HG02981 (cell line): ENCODE measurements at regions not wholly inside any gene's neighbourhood (a gene's known extent, or its start where the extent isn't known, plus 50 kb on each side); places are given as distances from the start of the nearest gene placed in this dataset.
A peak's percentile ranks its signal among the peaks of the same experiment; 100 is the strongest.
"Not testable (repeated sequence)": the region's sequence is repeated elsewhere in the genome, so short reads cannot be mapped to it uniquely, and the experiment has no call there.

Source experiments
- ATAC-seq: cut with Tn5 transposase; IDR thresholded peaks from one replicate; pipeline ENCODE4 v1.9.1; 2021; ENCODE audit warnings: mild to moderate bottlenecking, moderate library complexity; ENCODE audit not compliant: unreplicated experiment

DNA sequence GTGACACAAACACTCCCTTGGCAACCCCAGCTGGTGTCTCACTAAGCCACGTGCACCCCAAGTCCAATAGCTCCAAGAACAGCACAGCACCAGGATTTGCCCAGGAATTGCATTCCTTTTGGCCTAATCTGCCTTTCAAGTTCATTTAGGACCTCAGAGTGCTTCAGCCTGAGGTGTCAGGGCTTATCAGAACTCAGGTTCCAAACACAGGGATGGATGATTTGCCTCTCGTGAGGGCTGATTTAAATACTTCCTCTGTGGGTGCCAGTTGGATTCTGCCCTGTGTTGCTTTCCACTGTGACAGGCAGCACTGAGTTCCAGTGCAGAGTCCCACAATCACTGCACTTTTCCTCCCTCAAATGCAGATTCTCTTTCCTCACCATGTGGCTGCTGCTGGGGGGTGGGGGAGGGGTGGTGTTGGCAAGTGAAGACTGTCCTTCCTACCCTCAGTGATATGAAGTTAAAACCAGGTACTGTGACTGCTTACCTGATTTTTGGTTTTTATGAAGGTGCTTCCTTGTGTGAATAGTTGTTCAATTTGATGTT is 204.3 kb upstream of the STAC start:
- ATAC-seq: no peak

DNA sequence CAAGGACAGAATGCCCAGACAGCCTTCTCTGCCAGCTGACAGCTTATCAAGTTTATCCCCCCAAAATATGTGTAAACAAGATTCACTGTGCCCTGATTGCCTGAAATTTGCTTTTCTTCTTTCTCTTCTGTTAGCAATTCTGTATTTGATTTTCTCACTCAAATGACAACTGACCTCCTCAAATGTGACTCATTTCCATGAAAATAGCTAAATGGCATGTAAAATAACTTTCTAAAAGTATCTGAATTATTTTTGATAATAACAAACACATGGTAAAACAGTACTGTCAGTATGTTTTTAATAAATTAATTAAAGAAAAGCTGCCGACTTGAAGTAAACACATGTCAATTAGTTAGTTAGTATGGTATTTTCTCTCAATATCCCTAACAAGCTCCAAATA is 202.3 kb upstream of the STAC start:
- no peak for ATAC-seq

DNA sequence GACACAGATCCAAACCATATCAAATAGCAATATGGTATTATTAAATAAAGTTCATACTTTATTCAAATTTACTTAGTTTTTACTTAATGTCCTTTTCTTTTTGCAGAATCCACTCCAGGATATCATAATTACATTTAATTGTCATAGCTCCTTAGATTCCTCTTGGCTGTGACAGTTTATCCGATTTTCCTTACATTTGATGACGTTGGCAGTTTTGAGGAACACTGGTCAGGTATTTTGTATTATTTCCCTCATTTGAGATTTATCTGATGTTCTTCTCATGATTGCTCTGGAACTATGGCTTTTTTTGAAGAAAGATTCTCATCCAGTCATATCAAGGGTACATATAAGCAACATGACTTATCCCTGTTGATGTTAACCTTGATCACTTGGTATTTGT is 198.3 kb upstream of the STAC start:
- ATAC-seq: no peak

DNA sequence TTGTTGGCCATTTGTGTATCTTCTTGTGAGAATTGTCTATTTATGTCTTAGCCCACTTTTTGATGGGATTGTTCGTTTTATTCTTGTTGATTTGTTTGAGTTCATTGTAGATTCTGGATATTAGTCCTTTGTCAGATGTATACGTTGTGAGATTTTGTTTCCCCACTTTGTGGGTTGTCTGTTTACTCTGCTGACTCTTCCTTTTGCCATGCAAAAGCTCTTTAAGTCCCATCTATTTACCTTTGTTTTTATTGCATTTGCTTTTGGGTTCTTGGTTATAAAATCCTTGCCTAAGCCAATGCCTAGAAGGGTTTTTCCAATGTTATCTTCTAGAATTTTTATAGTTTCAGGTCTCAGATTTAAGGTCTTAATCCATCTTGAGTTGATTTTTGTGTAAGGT is 193.1 kb upstream of the STAC start:
- not testable (repeated sequence) for ATAC-seq

- no peak for ATAC-seq
Observed at GRCh38 chr3:36192901-36193300, 187.4 kb upstream of the STAC start.

DNA sequence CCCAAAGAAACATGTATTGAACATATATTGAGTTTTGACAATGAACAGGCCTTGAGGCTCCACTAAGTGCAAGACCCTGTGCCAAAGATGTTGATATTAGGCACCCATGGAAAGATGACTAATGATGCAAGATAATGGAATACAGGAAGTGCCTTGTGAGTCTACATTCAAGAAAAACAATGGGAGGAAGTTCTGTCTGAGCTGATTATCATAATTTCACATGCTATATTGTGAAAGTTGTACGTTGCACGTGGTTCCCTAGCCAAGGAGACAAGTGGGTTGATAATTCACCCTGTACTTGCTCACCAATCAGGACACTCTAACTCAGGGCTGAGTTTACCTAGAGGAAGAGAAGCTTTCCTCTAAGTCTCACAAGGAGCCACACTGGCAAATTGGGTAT is 186.9 kb upstream of the STAC start:
- ATAC-seq: no peak

- no peak for ATAC-seq
Observed at GRCh38 chr3:36196058-36196457, 184.2 kb upstream of the STAC start.

DNA sequence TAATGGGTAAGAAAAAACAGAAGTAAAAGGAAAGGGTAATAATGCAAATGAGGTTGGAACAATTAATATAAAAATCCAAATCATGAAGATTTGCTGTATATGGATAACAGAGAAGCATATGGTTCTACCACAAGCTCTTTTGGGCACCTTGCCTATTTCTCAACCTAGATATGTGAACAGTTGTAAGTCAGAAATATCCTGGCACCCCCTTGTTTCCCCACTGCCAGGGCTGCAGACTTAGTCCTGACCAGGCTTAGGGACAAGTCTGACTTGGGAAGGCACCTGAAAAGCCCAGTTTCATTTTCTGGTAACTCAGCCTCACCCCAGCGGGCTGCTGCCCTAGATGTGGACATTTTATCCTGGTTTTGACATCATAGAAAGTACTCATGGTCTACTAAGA is 183.2 kb upstream of the STAC start:
- no peak for ATAC-seq

DNA sequence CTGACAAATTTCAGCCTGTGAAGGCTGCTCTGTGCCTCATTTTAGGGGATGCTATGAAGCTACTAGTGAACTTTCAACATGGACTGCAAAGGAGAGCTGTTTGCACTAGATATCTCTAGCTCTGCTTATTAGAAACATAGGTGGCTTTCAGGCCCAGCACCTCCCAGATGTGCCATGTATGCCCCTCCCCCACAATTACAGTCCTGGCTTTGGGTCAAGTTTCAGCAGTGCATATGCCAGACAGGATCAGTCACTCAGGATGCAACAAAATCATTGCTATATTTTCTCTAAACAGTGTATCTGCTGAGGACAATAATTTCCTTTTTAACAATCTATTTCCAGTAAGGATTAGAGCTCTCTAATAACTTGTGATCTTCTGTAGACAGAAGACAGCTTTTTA is 178.8 kb upstream of the STAC start:
- ATAC-seq: no peak

GRCh38 chr3:36206956-36207580 is 173.2 kb upstream of the STAC start:
- no peak for ATAC-seq

- ATAC-seq: peak; percentile 60
Observed at GRCh38 chr3:36210840-36211651, 169.3 kb upstream of the STAC start.

GRCh38 chr3:36211652-36211999 is 168.7 kb upstream of the STAC start:
- peak; percentile 40 for ATAC-seq

DNA sequence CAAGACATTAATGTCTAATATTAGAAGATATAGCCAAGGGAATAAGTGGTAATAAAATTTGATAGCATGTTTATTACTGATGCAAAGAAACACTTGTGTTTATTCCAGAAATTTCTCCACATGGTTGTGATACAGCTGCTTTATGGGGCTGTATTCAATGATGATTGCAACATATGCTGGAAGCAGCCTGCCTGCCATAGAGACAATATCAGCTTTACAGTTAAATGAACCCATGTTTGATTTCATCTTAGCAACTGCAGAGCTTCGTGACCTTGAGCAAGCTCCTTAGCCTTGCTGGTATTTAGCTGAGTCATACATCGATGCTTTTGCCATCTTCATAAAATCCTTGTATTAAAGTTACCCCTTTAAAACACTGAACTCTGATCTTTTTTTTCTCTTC is 168.1 kb upstream of the STAC start:
- no peak for ATAC-seq

GRCh38 chr3:36214460-36214859 is 165.8 kb upstream of the STAC start:
- ATAC-seq: no peak

DNA sequence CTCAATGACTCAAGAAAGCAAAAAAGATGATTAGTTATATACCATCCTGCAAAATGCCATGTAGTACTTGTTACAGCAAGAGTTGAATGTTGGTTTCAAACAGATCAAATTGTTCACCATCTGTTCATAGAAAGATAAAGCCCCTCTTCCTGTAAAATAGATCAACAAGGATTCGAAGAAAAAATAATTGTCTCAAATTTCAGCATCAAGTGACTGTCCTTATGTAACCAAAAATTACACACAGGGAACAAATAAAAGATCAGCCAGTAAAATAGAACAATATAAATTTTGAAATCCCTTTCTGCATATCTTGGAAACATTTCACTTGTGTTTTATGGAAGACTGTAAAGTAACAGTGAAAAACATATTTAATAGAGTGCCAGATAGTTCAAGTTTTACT is 165.1 kb upstream of the STAC start:
- no peak for ATAC-seq

DNA sequence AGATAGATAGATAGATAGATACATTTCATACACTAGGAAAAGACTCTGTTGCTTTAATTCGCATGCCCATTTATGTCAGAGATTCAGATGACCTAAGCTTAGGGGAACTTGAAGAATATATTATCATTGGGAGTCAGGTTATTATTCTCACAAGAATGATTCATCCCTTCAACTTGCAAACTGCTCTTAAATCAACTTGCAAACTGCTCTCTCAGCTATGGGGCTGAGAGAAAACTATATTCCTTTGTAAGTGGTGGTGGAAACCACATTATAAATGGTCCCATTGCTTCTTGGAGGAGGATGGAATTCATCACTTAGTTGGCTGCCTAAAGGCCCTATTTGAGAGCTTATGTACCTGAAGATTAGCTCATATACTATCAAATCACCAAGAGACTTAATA is 160.9 kb upstream of the STAC start:
- no peak for ATAC-seq

GRCh38 chr3:36220173-36220572 is 160.1 kb upstream of the STAC start:
- no peak for ATAC-seq

DNA sequence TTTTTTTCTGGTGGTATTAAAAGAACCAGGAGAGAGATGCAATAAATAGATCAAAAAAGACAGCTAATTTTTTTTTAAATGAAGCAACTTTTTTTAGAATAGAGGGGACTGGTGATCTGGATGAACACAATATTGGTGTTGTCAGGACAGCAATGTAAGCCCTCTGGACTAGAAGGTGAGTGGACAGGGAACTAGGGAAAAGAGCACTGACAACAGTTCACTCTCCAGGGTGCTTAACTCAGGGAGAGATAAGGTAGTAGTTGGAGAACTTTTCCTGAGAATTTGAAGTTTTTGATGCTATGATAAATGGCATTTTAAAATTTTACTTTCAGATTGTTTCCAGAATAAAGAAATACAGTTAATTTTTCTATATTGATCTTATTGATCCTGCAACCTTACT is 158.3 kb upstream of the STAC start:
- ATAC-seq: no peak

DNA sequence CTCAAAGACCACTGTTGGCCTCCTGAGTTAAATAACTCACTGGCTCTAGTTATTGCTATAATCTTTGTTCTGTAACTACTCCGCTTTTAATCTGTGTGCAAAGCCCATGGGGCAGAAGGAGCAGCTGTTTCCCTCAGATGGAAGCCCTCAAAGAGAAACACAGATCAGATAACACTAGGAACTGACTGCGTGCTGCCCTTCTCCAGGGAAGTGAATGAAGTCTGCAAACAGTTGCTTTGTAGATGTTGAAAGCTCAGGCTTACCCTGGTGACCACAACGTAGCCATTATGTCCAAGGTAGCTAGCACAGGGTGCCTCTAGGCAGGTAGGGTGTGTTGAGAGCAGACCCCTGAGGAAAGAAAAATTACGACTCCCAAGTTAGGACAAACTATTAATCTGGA is 152.3 kb upstream of the STAC start:
- no peak for ATAC-seq

- no peak for ATAC-seq
Observed at GRCh38 chr3:36229496-36229895, 150.8 kb upstream of the STAC start.

DNA sequence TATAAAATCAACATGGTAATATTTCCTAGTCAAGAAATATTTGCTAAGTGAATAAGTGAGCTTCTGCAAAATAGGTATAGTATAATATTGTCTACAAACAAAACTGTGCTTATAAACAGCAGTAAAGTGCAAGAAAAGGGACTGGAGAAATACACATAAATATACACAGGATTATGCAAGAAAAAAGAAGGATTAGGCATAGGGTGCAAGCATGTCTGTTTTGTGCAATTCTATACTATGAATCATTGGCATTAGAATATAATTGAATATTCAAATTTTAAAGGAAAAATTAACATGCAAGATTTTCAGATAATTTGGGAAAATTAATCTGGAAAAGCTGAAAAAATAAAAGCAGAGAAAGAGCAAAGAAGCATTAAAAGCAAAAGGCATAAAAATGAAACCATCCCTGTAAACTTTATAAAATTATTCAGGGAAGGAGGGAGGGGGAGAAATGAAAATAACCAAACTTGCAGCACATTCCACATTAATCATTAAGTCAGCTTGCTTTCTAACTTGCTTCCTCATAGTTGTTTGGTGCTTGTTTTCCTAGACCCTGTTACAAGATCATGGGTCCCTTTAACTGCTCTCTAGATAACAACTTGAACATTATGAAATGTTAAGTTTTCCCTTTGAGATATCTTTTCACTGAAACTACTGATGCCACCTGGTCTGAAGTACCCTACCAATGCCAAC is 147.4 kb upstream of the STAC start:
- ATAC-seq: no peak

GRCh38 chr3:36244728-36245127 is 135.6 kb upstream of the STAC start:
- ATAC-seq: no peak
